GM19351 (cell line): ENCODE measurements at regions not wholly inside any gene's neighbourhood (a gene's known extent, or its start where the extent isn't known, plus 50 kb on each side); places are given as distances from the start of the nearest gene placed in this dataset.
"Not testable (repeated sequence)": the region's sequence is repeated elsewhere in the genome, so short reads cannot be mapped to it uniquely, and the experiment has no call there.

Source experiments
- ATAC-seq: cut with Tn5 transposase; IDR thresholded peaks from one replicate; pipeline ENCODE4 v1.9.1; 2021; ENCODE audit warnings: mild to moderate bottlenecking, moderate library complexity; ENCODE audit not compliant: unreplicated experiment

GRCh38 chr20:22732751-22733150 is 148.4 kb upstream of the FOXA2 start:
- no peak for ATAC-seq

GRCh38 chr20:22734946-22735647 is 150.7 kb upstream of the FOXA2 start:
- not testable (repeated sequence) for ATAC-seq

GRCh38 chr20:22740829-22741228 is 156.5 kb upstream of the FOXA2 start:
- ATAC-seq = no peak

- ATAC-seq = no peak
Measured at GRCh38 chr20:22744341-22745193, 160.2 kb upstream of the FOXA2 start.

DNA sequence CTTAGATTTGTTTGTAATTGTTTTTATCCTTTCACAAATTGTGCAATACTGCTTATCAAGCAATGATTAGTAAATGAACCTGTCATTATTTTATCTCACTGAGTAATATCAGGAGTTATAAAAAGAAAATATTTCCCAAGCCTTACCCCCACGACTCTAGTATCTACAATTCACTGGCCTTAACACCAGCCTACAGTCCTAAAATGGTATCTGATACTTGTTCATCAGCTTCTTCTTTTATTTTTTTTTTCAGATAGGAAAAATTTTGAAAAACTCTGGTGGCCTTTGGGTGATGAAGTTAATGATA is 160.8 kb upstream of the FOXA2 start:
- no peak for ATAC-seq

- ATAC-seq = no peak
Measured at GRCh38 chr20:22746957-22747356, 162.6 kb upstream of the FOXA2 start.

DNA sequence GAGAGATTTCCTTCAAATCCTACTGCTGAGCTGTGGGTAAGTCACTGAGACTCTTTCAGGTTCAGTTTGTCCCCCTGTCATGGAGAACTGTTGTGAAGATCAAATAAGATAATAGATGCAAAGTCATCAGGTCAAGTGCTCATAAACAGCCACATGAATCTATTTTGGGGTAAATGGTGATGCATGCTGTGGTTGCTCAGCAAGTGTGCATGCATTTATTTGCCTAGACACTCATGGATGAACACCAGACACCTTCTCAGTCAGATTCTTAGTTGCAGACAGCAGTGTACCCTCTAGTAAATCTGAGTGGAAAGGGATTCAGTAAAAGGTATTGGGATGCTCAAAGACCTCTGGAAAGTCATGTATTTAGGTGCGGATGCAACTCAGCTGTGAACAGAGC is 168.0 kb upstream of the FOXA2 start:
- ATAC-seq = no peak

DNA sequence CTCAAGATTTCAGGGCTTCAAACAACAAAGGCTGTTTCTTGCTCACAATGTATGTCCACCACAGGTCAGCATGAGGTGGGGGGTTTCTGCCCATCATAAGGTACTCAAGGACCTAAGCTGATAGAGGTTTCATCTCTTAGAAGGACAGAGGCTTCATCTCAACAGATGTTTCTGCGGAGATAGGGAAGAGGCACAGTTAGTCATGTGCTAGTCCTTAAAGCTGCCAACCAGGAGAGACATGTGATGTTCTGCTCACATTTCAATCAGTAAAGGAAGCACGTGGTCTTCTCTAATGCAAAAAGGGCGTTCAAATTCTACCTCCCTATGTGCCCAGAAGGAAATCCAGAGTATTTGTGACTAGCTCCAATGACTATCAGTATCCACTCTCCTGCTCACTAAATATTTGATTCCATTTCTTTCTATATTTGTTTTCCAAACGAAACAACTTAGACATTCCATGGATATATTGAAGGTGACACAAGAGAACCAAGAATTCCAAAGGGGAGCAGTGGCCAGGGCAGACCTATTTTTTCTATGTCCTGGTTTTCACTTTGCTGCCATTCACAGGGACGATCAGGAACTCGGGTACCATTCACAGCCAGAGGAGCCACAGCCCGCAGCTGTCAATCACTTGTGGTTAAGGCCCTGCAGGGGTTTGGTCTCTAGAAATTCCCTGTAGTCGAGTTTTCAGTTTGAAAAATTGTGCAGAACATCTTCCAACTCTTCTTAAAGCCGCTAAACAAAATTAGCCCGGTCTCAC is 173.2 kb upstream of the FOXA2 start:
- no peak for ATAC-seq

DNA sequence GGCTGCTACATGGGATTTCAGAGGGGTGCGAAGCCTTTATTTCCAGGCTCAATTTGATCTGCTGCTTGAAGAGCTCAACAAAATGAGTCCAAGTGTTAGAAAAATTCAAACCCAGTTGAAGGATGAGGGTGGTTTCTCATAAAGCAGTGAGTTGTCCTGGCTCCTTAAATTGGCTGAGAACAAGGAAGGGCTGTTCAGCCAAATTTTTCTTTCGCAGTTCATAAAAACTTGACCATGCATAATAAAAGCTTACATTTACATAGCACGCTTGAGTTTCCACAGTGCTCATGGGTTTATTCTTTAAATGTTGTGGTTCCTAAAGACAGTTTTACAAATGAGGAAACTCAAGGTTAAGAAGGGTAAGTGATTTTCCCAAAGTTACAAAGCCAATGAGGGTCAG is 174.4 kb upstream of the FOXA2 start:
- ATAC-seq = no peak

DNA sequence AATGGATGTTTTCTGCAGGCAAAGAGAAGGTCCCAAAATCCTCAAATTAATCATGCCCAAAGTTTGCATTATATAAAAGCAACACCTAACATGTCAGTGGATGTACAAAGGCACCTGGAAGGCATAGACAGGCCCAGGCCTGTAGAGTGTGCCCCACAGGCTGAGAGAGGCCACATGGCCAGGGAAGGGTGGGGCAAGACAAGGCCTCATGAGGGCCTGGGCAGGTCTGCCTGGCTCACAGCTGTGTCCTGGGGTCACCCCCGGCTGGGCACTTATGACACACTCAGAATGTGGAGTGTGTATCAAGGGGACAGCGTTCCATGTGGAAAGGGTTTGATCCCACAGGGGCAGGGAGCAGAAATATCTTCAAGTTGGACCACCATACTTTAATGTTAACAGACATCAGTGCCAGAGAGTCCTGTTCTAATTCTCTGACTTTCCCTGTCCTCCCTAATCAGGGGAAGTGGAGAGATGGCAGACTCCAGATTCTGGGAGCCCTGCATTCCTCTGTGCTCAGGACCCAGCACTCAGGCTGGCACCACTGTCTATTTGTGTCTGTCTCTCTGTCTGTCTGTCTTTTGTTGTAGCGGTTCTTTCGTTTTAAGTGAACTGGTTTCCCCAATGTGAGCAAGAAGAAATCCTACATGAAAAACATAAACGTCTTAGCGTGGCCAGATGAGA is 178.3 kb upstream of the FOXA2 start:
- no peak for ATAC-seq

DNA sequence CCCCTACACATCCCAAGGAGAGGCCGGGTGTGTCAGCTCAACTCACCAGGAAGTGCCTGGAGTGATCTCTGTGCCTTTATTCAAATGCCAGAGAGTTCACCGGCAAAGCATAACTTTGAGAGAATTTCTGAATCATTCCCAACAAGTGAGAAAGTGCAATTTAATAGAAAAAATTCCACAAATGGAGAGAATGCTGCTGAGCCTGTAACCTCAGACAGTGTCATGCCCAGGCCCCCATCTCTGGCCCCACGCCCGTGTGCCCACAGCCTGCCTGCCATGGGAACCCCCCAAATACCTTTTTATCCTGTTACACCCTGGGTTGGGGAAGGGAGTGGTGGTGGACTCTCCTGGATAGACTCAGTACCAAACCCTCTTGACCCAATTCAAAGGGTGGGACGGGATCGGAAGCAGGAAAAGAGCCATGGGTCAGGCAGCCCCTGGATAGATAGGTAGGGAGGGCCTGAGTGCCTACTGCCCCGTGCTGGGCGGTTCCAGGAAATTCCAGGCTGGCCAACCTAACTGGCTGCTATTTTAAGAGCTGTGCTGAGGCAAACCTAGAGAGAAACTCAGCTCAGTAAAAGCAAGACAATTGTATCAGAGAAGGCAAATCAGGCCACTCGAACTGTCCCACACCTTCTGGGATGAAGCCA is 179.0 kb upstream of the FOXA2 start:
- no peak for ATAC-seq

DNA sequence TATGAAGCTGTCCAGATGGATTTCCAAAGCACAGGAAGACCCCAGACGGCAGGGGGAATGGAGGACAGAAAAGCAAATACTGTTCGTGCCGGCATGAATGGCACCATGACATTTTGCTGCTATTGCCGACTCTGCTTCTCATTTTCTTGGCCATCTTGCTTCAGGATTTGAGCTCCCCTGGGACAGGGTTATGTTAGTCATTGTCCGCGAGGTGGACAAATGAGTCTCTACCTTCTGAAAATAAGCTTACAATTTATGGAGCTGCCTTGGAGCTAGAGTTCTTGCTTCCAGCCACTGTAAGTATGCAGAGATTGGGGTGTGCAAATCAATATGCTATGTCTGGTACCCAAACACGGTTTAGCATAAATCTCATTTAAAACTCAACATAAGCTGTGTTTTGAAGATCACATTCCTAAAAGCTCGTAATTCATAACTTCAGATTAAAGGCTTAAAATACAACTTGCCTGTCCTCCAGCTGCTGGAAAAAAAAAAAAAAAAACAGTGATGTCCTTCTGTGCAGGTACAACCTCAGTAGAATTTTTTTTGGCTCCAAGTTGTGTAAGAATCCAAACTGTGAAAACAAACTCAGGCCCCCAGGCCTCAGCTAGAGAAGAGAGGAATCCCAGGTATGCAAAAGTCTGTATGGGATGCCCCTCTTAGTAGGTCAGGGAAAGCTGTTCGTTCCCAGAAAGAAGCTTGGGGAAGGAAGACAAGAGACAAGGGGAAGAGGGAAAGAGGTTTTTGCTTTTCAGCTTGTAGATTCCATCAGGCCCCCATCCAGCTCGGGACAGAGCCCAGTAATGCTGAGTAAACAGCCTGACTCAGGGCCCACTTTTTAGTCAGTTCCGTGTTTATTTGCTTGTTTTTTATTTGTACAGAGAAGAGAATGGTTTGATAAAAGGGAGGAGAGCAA is 184.2 kb upstream of the FOXA2 start:
- no peak for ATAC-seq

DNA sequence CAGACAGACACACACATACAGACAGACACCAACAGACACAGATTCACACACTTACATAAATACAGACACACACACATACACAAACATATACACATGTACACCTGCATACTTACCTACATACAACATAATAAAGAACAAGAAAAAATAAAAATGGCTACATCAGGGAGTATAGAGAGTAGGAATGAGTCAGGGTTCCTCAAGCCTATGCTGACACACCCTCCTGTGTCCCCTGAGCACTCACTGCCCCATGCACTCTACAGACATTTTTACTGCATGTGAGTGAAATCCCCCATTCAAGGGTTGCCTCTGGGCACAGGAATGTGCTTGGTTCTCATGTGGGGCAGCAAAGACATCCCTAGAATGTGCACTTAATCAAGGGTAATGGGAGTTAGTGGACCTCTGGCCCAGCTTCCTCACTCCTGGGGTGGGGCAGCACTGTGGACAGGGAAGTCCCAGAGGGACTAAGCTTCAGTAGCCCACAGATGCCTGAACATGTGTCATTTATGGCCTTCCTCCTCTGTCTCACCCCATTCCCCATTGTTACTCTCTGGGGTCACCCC is 185.9 kb upstream of the FOXA2 start:
- no peak for ATAC-seq

DNA sequence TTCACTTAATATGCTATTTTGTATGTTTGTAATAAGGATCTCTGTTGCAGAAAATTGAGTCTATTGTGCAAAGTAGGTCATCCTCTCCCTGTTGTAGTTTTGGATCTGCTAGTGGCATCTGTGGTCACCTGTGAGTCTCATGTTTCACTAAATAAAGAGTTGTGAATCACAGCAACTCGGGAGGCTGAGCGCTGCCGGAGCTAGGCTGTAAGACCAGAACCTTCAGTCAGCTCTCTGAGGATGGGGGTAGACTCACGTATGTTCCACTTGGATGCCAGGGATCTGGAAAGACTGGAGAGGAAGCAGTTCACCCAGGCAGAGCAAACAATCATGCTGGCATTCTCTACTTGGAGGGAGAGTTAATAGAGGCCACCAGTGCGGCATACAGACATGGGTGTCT is 187.3 kb upstream of the FOXA2 start:
- ATAC-seq = no peak

DNA sequence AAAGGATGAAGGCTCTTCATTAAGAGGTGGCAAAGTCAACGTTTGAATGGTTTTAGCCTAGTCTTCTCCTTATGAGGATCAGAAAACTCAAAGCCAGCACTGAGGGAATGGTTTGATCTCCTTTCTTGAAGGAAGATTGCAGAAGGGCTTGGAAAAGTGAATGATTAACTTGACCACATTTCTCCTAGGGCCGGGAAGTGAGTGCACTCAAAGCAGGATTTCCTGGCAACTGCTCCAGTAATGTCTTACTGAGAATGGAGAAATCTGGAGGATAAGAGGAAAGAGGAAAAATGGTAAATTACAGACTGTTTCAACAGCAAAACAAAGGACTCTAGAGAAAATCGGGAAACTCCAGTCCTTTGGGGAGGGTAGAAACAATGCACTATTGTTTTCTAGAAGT is 189.0 kb upstream of the FOXA2 start:
- no peak for ATAC-seq

DNA sequence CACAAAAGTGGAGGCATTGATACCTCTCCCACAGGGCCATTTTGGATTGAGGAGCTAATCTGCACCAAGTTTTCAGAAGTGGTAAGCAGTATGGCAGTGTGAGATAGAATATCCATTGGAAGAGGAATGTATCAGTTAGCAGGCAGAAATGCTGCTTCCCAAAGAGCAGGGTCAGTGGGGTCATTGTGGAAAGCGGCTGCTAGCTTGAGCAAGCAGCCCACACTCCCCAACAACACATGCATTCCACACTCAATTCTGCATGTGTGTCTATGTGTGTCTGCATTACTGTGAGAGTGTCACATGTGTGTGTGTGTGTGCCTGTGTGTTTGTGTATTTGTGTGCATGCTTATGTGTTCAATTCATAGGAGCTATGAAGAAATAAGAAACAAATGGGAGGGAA is 190.9 kb upstream of the FOXA2 start:
- no peak for ATAC-seq

- no peak for ATAC-seq
Measured at GRCh38 chr20:22775671-22776139, 191.3 kb upstream of the FOXA2 start.

GRCh38 chr20:22776369-22776768 is 192.0 kb upstream of the FOXA2 start:
- no peak for ATAC-seq

GRCh38 chr20:22779878-22780277 is 195.5 kb upstream of the FOXA2 start:
- ATAC-seq = no peak
